ENCODE measurements at regions not wholly inside any gene's neighbourhood (a gene's known extent, or its start where the extent isn't known, plus 50 kb on each side); places are given as distances from the start of the nearest gene placed in this dataset.
"Not testable (repeated sequence)": the region's sequence is repeated elsewhere in the genome, so short reads cannot be mapped to it uniquely, and the experiment has no call there.

DNA sequence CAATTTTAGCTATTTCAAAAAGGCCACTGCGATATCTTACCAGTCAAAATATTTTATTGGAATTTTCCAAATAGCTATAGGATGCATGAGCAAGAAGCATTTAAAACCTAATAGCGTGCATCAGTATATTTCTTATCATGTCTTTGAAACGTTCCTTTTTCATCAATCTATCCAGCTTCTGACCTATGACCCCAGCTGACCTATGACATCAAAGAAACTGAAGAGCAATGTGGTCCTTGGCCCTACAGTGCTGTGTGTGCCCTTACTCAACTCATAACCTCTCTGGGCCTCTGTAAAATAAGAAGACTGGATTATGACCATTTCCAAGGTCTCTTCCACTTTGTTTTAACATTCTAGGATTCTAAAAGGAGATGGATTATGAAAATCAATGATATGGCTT is 118.2 kb downstream of the ZNF22 start:
- no peak for DNase-seq (ENCODE audit: low spot score)

DNA sequence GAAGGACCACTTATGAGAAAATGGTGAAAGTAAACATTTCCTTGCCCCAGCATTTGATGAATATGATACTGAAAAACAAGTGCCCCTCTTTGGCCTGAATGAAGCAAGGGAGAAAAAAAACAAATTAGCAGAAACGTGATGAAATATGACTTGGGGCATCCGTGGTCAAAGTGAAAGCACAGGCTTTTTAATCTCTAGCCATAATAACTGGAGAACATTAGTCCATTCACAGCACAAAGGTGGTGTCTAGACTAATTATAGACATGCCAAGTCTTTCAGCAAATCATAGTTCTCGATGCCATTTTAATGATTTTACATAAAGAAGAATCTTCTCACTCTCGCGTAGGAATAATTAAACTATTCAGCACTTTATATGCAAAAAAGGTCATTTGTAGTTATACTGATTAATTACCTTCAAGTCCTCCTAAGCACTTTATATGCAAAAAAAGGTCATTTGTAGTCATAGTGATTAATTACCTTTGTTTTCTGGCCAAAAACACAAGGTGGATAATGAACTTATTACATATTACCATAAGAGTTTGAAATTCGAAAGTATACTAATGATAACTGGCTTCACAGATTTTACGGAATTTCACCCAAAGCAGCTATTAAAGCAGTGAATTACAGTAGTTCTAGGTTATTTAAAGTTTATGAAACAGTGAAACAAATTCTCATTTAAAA is 121.6 kb downstream of the ZNF22 start:
- not testable (repeated sequence) for DNase-seq (ENCODE audit: low spot score)

- no peak for DNase-seq (ENCODE audit: low spot score)
These were observed 134.9 kb downstream of the ZNF22 start for GRCh38 chr10:45135443-45136198.

GRCh38 chr10:45136256-45136655 is 135.5 kb downstream of the ZNF22 start:
- no peak for DNase-seq (ENCODE audit: low spot score)

DNA sequence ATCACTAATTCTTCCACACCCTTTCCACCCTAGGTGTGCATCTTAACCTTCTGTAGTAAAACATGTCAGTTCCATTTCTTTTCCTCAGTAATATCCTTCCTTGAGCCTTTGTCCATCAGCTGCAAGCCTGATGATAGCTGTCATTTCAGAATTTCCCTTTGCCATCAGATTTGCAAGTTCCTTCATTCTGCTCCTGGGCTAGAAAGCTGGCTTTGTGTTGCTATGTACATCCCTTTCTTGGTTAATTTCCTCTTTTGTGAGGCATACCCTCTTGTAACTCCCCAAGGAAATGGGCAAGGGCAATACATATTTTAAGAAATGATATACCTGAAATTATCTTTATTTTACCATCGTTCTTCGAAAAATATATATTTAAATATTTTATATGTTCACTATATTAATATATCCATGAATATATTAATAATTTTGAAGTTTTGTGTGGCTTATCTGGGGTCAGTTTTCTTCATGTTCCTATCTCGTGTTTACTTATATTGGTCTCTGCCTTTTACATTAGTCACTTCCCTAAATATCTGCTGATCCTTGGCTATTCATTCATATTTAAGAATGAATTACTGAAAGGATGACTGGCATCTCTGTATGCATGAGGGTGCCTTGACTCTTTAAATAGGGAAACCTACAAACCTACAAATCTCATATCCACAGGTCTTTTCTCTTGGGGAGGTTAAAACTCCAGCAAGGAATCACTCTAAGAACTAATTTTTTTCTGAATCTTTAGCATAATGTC is 143.8 kb downstream of the ZNF22 start:
- no peak for DNase-seq (ENCODE audit: low spot score)

DNA sequence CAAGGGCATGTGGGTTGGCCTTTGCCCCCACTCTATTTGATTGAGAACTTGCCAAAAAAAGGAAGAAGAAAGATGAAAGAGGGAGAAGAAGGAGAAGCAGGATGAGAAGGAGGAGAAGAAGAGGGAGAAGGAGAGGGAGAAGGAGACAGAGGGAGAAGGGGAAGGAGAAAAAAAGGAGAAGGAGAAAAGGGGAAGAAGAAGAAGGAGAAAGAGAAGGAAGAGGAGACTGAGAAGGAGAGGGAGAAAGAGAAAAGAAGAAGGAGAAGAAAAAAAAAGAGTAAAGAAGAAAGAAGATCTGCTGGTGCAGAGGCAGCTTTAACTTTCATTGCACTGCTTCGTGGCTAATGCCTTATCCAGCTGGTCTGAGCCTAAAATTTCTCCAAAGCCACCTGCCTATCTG is 144.4 kb downstream of the ZNF22 start:
- DNase-seq (ENCODE audit: low spot score) = not testable (repeated sequence)

- DNase-seq (ENCODE audit: low spot score) = no peak
These were observed 146.3 kb downstream of the ZNF22 start for GRCh38 chr10:45147000-45147399.

DNA sequence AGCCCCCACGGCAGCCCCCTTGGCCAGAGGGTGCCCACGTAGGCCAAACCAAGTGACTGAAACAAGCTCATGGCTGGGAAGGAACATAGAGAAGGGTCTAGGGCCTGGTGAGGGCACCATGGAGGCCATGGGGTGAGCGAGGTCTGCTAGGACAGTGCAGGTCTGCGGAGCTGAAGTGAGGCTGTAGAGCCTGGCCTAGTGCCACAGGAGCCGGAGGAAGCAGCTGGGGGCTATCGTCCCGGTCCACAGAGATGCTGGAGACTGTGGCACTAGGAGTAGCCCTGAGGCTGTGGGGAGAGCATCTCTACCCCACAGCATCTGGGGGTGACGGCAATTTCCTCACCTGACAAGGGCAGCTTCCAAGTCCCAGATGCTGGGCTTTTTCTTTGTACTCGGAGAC is 150.3 kb downstream of the ZNF22 start:
- DNase-seq (ENCODE audit: low spot score) = no peak

GRCh38 chr10:45151467-45152214 is 150.9 kb downstream of the ZNF22 start:
- DNase-seq (ENCODE audit: low spot score) = no peak

GRCh38 chr10:45152726-45153125 is 152.0 kb downstream of the ZNF22 start:
- DNase-seq (ENCODE audit: low spot score) = no peak

GRCh38 chr10:45154502-45154901 is 153.8 kb downstream of the ZNF22 start:
- DNase-seq (ENCODE audit: low spot score) = no peak

DNA sequence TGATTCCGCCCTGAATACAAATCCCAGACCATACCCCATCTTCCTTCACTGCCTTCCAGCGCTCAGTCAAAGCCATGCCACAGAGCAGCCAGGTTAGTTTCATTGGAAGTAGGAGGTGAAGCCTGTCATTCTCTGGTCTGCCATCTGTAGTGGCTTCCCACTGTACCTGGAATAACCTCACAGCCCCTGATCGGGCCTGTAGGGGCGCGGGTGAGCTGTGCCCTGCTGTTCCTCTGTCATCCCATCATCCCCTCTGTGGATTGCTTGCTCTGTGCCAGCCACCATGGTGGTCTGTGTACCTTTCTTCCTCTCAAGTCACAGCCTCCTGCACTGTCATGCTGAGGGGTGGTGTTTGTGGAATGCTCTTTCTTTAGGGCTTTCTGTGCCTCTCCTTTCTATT is 155.1 kb downstream of the ZNF22 start:
- DNase-seq (ENCODE audit: low spot score) = no peak

DNA sequence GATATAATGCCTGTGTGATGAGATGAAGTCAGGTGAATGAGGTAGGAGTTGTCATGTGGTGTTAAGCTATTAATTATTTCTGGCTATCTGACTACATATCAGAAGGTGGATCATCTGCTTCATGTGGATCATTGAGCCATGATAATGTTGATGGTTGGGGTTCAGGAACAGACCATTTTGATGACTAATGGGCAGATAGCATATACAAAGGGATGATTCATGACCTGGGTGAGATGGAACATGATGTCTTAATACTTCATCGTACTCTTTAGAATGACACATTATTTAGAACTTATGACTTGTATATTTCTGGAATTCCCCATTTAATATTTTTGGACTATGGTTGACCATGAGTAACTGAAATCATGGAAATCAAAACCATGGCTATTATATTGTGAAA is 155.1 kb downstream of the OR13A1 start:
- no peak for DNase-seq (ENCODE audit: low spot score)

- no peak for DNase-seq (ENCODE audit: low spot score)
These were observed 152.0 kb downstream of the OR13A1 start for GRCh38 chr10:45163315-45163975.

- not testable (repeated sequence) for DNase-seq (ENCODE audit: low spot score)
These were observed 139.8 kb downstream of the OR13A1 start for GRCh38 chr10:45175520-45176118.

- DNase-seq (ENCODE audit: low spot score) = no peak
These were observed 135.7 kb downstream of the OR13A1 start for GRCh38 chr10:45179691-45180090.

DNA sequence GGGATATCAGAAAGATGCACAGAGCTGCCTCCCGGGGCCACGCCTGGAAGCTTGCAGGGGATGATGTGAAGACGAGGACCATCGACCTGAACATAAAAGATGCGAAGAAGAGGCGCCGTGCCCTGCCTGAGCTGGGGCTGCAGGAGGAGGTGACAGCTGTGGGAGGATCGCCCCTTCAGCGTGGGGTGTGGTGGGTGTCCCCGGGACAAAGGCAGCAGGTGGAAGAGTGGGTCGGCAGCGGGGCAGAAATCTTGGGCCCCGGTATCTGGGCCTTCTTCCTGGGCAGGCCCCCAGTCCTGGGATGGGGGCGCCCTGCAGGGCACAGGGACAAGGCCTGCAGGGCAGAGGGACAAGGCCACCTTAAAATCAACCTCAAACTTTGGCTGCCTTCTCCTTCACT is 134.9 kb downstream of the OR13A1 start:
- DNase-seq (ENCODE audit: low spot score) = no peak

GRCh38 chr10:45180946-45181875 is 134.2 kb downstream of the OR13A1 start:
- no peak for DNase-seq (ENCODE audit: low spot score)

- DNase-seq (ENCODE audit: low spot score) = no peak
These were observed 132.2 kb downstream of the OR13A1 start for GRCh38 chr10:45183174-45183573.

DNA sequence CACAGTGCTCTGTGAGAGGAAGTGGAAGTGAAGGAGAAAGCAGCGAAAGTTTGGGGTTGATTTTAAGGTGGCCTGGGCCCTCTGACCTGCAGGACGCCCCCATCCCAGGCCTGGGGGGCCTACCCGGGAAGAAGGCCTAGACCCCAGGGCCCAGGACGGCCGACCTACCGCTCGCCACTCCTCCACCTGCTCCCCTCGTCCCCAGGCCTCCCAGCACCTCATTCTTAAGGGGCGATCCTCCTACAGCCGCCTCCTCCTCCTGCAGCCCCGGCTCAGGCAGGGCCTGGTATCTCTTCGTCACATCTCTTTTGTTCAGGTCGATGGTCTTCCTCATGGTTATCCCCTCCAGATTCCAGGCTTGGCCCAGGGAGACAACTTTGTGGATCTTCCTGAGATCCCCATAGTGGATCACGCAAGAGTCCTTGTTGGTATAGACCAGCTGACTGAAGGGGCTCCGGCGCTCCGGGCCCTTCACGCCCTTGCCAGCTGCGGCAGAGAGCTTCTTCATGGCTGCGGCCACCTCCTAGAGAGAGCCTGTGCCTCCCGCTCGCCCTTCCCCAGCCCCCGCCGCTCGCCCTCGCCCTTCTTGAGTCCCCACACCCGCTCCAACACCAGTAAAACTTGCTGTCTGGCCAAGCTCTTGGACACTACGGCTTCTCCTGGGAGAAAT is 117.5 kb downstream of the OR13A1 start:
- DNase-seq (ENCODE audit: low spot score) = no peak
